Liver (tissue), 8 donors: ENCODE measurements at regions not wholly inside any gene's neighbourhood (a gene's known extent, or its start where the extent isn't known, plus 50 kb on each side); places are given as distances from the start of the nearest gene placed in this dataset.

Experiments
- DNase-seq: peaks from one replicate; pipeline ENCODE4 v3.0.0-alpha.2; 2017; ENCODE audit warnings: low spot score
- H3K27ac ChIP-seq, 2 donors: one replicate each; pipeline ENCODE4 v1.7.0; 2013; ENCODE audit warnings: inconsistent platforms in 2 of 2, low read length in 2 of 2, control low read depth in 1 of 2, low read depth in 1 of 2, mild to moderate bottlenecking in 1 of 2
- H3K27me3 ChIP-seq, 4 donors: one replicate each; pipeline versions ENCODE4 v1.6.1 to v1.7.0; 2013; ENCODE audit warnings: low read length in 3 of 4, inconsistent platforms in 1 of 4, mild to moderate bottlenecking in 1 of 4, moderate library complexity in 1 of 4; ENCODE audit not compliant: control insufficient read depth in 4 of 4, insufficient read depth in 4 of 4
- H3K36me3 ChIP-seq, 4 donors: one replicate each; pipeline versions ENCODE4 v1.6.1 to v1.7.0; 2013; ENCODE audit warnings: low read length in 3 of 4, mild to moderate bottlenecking in 3 of 4, low read depth in 1 of 4, moderate library complexity in 1 of 4; ENCODE audit not compliant: control insufficient read depth in 4 of 4, insufficient read depth in 3 of 4
- H3K4me1 ChIP-seq, 4 donors: one replicate each; pipeline versions ENCODE4 v1.6.1 to v1.7.0; 2013; ENCODE audit warnings: low read length in 3 of 4, mild to moderate bottlenecking in 3 of 4, moderate library complexity in 1 of 4; ENCODE audit not compliant: control insufficient read depth in 4 of 4, insufficient read depth in 4 of 4
- H3K4me3 ChIP-seq, 3 donors: one replicate each; pipeline versions ENCODE4 v1.6.1 to v1.7.0; 2013; ENCODE audit warnings: low read length in 3 of 3, control low read depth in 1 of 3, low read depth in 1 of 3, mild to moderate bottlenecking in 1 of 3
- H3K9ac ChIP-seq, 2 donors: one replicate each; pipeline ENCODE4 v1.7.0; 2013; ENCODE audit warnings: low read length in 2 of 2, mild to moderate bottlenecking in 2 of 2, moderate library complexity in 2 of 2, control low read depth in 1 of 2, low read depth in 1 of 2
- H3K9me3 ChIP-seq, 4 donors: one replicate each; pipeline versions ENCODE4 v1.6.1 to v1.7.0; 2013; ENCODE audit warnings: low read length in 3 of 4; ENCODE audit not compliant: control insufficient read depth in 4 of 4
- ATF3 ChIP-seq: IDR thresholded peaks from 2 replicates; pipeline ENCODE4 v1.6.1; 2016; ENCODE audit warnings: antibody characterized with exemption
- CTCF ChIP-seq: fragments of 150-350 bp; IDR thresholded peaks from 2 replicates; pipeline ENCODE4 v1.5.1; 2017; ENCODE audit warnings: improper control_type of control experiment, low read depth, low read length; ENCODE audit not compliant: missing input control
- EGR1 ChIP-seq, 2 donors: IDR thresholded peaks; 2 replicates each; pipeline ENCODE4 v1.6.1; 2016 to 2018; ENCODE audit warnings: antibody characterized with exemption in 2 of 2, low read depth in 2 of 2
- FOXA1 ChIP-seq: IDR thresholded peaks from 2 replicates; pipeline ENCODE4 v1.6.1; 2016; ENCODE audit warnings: antibody characterized with exemption
- FOXA2 ChIP-seq: IDR thresholded peaks from 2 replicates; pipeline ENCODE4 v1.6.1; 2016; ENCODE audit warnings: antibody characterized with exemption
- GABPA ChIP-seq, 2 donors: IDR thresholded peaks in 1 of 2; conservative IDR thresholded peaks in 1 of 2; 2 replicates each; pipeline ENCODE4 v1.6.1; 2016; ENCODE audit warnings: antibody characterized with exemption in 2 of 2, mild to moderate bottlenecking in 1 of 2, moderate library complexity in 1 of 2
- HNF4A ChIP-seq, 2 donors: conservative IDR thresholded peaks; 2 replicates each; pipeline ENCODE4 v1.6.1; 2016; ENCODE audit warnings: antibody characterized with exemption in 2 of 2, mild to moderate bottlenecking in 2 of 2
- HNF4G ChIP-seq: IDR thresholded peaks from 2 replicates; pipeline ENCODE4 v1.6.1; 2016; ENCODE audit warnings: antibody characterized with exemption
- JUND ChIP-seq, 2 donors: IDR thresholded peaks; 2 replicates each; pipeline ENCODE4 v1.6.1; 2016; ENCODE audit warnings: antibody characterized with exemption in 2 of 2
- MAX ChIP-seq: IDR thresholded peaks from 2 replicates; pipeline ENCODE4 v1.6.1; 2016; ENCODE audit warnings: antibody characterized with exemption
- NR2F2 ChIP-seq: IDR thresholded peaks from 2 replicates; pipeline ENCODE4 v1.6.1; 2016; ENCODE audit warnings: antibody characterized with exemption
- REST ChIP-seq: IDR thresholded peaks from 2 replicates; pipeline ENCODE4 v1.6.1; 2016; ENCODE audit warnings: antibody characterized with exemption, mild to moderate bottlenecking
- RXRA ChIP-seq, 2 donors: IDR thresholded peaks; 2 replicates each; pipeline ENCODE4 v1.6.1; 2017 to 2018; ENCODE audit warnings: antibody characterized with exemption in 2 of 2, mild to moderate bottlenecking in 1 of 2
- SP1 ChIP-seq: IDR thresholded peaks from 2 replicates; pipeline ENCODE4 v1.6.1; 2018; ENCODE audit warnings: antibody characterized with exemption, mild to moderate bottlenecking
- TAF1 ChIP-seq: conservative IDR thresholded peaks from 2 replicates; pipeline ENCODE4 v1.6.1; 2016; ENCODE audit warnings: antibody characterized with exemption, mild to moderate bottlenecking
- YY1 ChIP-seq: IDR thresholded peaks from 2 replicates; pipeline ENCODE4 v1.6.1; 2016; ENCODE audit warnings: antibody characterized with exemption, mild to moderate bottlenecking
- ZBTB33 ChIP-seq: IDR thresholded peaks from 2 replicates; pipeline ENCODE4 v1.6.1; 2016; ENCODE audit warnings: antibody characterized with exemption
- WGBS: extraction: QIAGEN DNeasy Blood & Tissue Kit; methylation state at CpG from one replicate; pipeline ENCODE4 v1.1.7; 2013; 5-methylcytosine and 5-hydroxymethylcytosine counted together
- donor health status: healthy.
- donor health status: healthy.
- donor health status: healthy.
- donor health status: healthy.
- donor health status: healthy.

GRCh38 chr15:61315471-61315870 is 86.4 kb upstream of the RORA start:
- H3K27me3 ChIP-seq = no peaks in the 10 kb centered on the region
- H3K9me3 ChIP-seq = no peaks in the 10 kb centered on the region
- H3K9ac ChIP-seq = no peak overlapping the region
- no peaks in the 10 kb centered on the region for H3K36me3 ChIP-seq
- H3K4me3 ChIP-seq = no peak overlapping the region
- DNase-seq = no peak
- peaks cover 0 to 22% (median 6%) of the 10 kb centered on the region in 4 donors for H3K4me1 ChIP-seq
- no peak for TF ChIP-seq CTCF
- TF ChIP-seq NR2F2 = no peak
- TF ChIP-seq JUND (IDR thresholded peaks at IDR 0.05) = no peak
- no peak for TF ChIP-seq MAX
- TF ChIP-seq RXRA (IDR thresholded peaks at IDR 0.05) = no peak
- no peak for TF ChIP-seq HNF4A (conservative IDR thresholded peaks at IDR 0.05)
- no peak for TF ChIP-seq EGR1 (IDR thresholded peaks at IDR 0.05; ENCODE audit: low read depth in 2 of 2)
- no peak for TF ChIP-seq HNF4G
- no peak for TF ChIP-seq GABPA (IDR thresholded peaks at IDR 0.05 in 1 of 2, conservative IDR thresholded peaks at IDR 0.05 in 1 of 2)
- no peak for TF ChIP-seq TAF1
- TF ChIP-seq FOXA1 = no peak
- no peak for TF ChIP-seq REST
- no peak for TF ChIP-seq SP1
- TF ChIP-seq FOXA2 = no peak
- no peak for TF ChIP-seq YY1
- WGBS = 97% methylated on average over 6 of the region's 6 CpGs
- H3K27ac ChIP-seq = no peak overlapping the region

- H3K27me3 ChIP-seq = no peaks in the 10 kb centered on the region
- H3K9me3 ChIP-seq = no peaks in the 10 kb centered on the region
- no peak overlapping the region for H3K9ac ChIP-seq
- H3K4me3 ChIP-seq = no peak overlapping the region
- TF ChIP-seq ZBTB33 (no peak), RXRA (IDR thresholded peaks at IDR 0.05) (no peak), GABPA (IDR thresholded peaks at IDR 0.05 in 1 of 2, conservative IDR thresholded peaks at IDR 0.05 in 1 of 2) (no peak), ATF3 (no peak)
- no peak for DNase-seq
- H3K36me3 ChIP-seq = no peaks in the 10 kb centered on the region
- H3K27ac ChIP-seq = no peak overlapping the region
- H3K4me1 ChIP-seq = peaks cover 0 to 16% (median 6%) of the 10 kb centered on the region in 4 donors
These were observed 85.3 kb upstream of the RORA start for GRCh38 chr15:61314427-61314826.
